Naive thymus-derived CD4-positive, alpha-beta T cell (primary cell): ENCODE measurements at regions not wholly inside any gene's neighbourhood (a gene's known extent, or its start where the extent isn't known, plus 50 kb on each side); places are given as distances from the start of the nearest gene placed in this dataset.

Experiments used
- ATAC-seq: fragments of 150-1000 bp; cut with Tn5 transposase; 2 replicates; pipeline ENCODE4 v1.10.0; 2021; ENCODE audit warnings: mild to moderate bottlenecking, moderate library complexity
- CTCF ChIA-PET: fragments of 350-600 bp; sonication (Branson Sonifier 250); formaldehyde crosslinking; loops from one replicate; lab custom pipeline; 2021; ENCODE audit warnings: antibody characterized with exemption; lab: Charles Lee
- POLR2A ChIA-PET: fragments of 350-600 bp; sonication (Branson Sonifier 250); formaldehyde crosslinking; loops from one replicate; lab custom pipeline; 2021; ENCODE audit warnings: antibody characterized with exemption, inconsistent platforms; lab: Charles Lee
- DNase-seq, 9 donors: peaks; one replicate each; pipeline versions ENCODE4 v3.0.0 to v3.0.0-alpha.2; 2020 to 2022; ENCODE audit warnings: mixed read lengths in 1 of 9
- H3K27ac ChIP-seq: one replicate; pipeline ENCODE4 v1.7.0; 2013; ENCODE audit warnings: mild to moderate bottlenecking, low read depth, low read length, moderate library complexity
- H3K27me3 ChIP-seq, 2 donors: one replicate each; pipeline ENCODE4 v1.7.0; 2013; ENCODE audit warnings: low read length in 2 of 2, mild to moderate bottlenecking in 2 of 2, moderate library complexity in 2 of 2; ENCODE audit not compliant: control insufficient read depth in 2 of 2, insufficient read depth in 2 of 2
- H3K36me3 ChIP-seq, 3 experiments: 1 replicate in 2 of 3; 2 replicates in 1 of 3; pipeline ENCODE4 v1.7.0; 2013; ENCODE audit warnings: low read length in 3 of 3, mild to moderate bottlenecking in 3 of 3, moderate library complexity in 1 of 3; ENCODE audit not compliant: insufficient read depth in 3 of 3, control insufficient read depth in 2 of 3
- H3K4me1 ChIP-seq, 2 donors: one replicate each; pipeline ENCODE4 v1.7.0; 2013; ENCODE audit warnings: low read length in 2 of 2, mild to moderate bottlenecking in 2 of 2, moderate library complexity in 1 of 2; ENCODE audit not compliant: control insufficient read depth in 2 of 2, insufficient read depth in 2 of 2
- H3K4me3 ChIP-seq: 2 replicates; pipeline ENCODE4 v1.7.0; 2013; ENCODE audit warnings: mild to moderate bottlenecking, low read length
- H3K9me3 ChIP-seq, 3 experiments: 1 replicate in 2 of 3; 2 replicates in 1 of 3; pipeline ENCODE4 v1.7.0; 2013; ENCODE audit warnings: low read length in 3 of 3; ENCODE audit not compliant: control insufficient read depth in 2 of 3
- H3K27ac Mint-ChIP-seq, 9 donors: one replicate each; pipeline ENCODE4 v1.8.0; 2020 to 2022; ENCODE audit warnings: mixed read lengths in 9 of 9, mild to moderate bottlenecking in 8 of 9, moderate library complexity in 5 of 9, inconsistent platforms in 2 of 9
- H3K27me3 Mint-ChIP-seq, 5 donors: one replicate each; pipeline ENCODE4 v1.8.0; 2021 to 2022; ENCODE audit warnings: mixed read lengths in 5 of 5, mild to moderate bottlenecking in 1 of 5
- H3K36me3 Mint-ChIP-seq, 5 donors: one replicate each; pipeline ENCODE4 v1.8.0; 2020 to 2022; ENCODE audit warnings: mixed read lengths in 5 of 5, mild to moderate bottlenecking in 3 of 5, inconsistent platforms in 1 of 5
- H3K4me1 Mint-ChIP-seq, 7 donors: one replicate each; pipeline ENCODE4 v1.8.0; 2020 to 2022; ENCODE audit warnings: mixed read lengths in 7 of 7, mild to moderate bottlenecking in 3 of 7, inconsistent platforms in 1 of 7
- H3K4me3 Mint-ChIP-seq, 10 donors: one replicate each; pipeline ENCODE4 v1.8.0; 2020 to 2022; ENCODE audit warnings: mild to moderate bottlenecking in 10 of 10, mixed read lengths in 10 of 10, moderate library complexity in 6 of 10, inconsistent platforms in 2 of 10
- H3K9me3 Mint-ChIP-seq, 11 donors: one replicate each; pipeline ENCODE4 v1.8.0; 2020 to 2022; ENCODE audit warnings: mixed read lengths in 11 of 11, mild to moderate bottlenecking in 4 of 11, inconsistent platforms in 1 of 11, moderate library complexity in 1 of 11
- intact Hi-C, 2 donors: fragments of 100-400 bp; cut with micrococcal nuclease; formaldehyde crosslinking; loops; one replicate each; pipeline ENCODE4 v1.15.1; 2023

GRCh38 chr5:178793696-178794095, 63.2 kb upstream of the ZNF354A start:
- no peaks in the 10 kb centered on the region for H3K9me3 ChIP-seq
- CTCF ChIA-PET = no interaction called here
- no peaks in the 10 kb centered on the region for H3K27me3 ChIP-seq
- H3K36me3 ChIP-seq = no peaks in the 10 kb centered on the region
- peaks cover 0 to 5% (median 0%) of the 10 kb centered on the region in 7 donors for H3K4me1 Mint-ChIP-seq
- H3K4me3 ChIP-seq = no peak overlapping the region
- H3K36me3 Mint-ChIP-seq = no peaks in the 10 kb centered on the region
- intact Hi-C loops = loop anchor here in 1 of 2 donors (10.0 kb wide), 1 partner anchor 701 kb away; no protein-coding TSS in a partner anchor
- peaks cover 0 to 10% (median 5%) of the 10 kb centered on the region in 5 donors for H3K27me3 Mint-ChIP-seq
- no peak overlapping the region for H3K27ac ChIP-seq
- no peaks in the 10 kb centered on the region for H3K4me1 ChIP-seq
- H3K9me3 Mint-ChIP-seq = peaks cover 0 to 9% (median 0%) of the 10 kb centered on the region in 11 donors
- no peak overlapping the region for H3K4me3 Mint-ChIP-seq
- no peak overlapping the region for H3K27ac Mint-ChIP-seq
- POLR2A ChIA-PET = no interaction called here
- ATAC-seq = no peak
- DNase-seq = no peak

- ChIA-PET CTCF (no interaction called here), POLR2A (no interaction called here)
- no peaks in the 10 kb centered on the region for H3K9me3 ChIP-seq
- DNase-seq (peak in 1 of 9 donors; percentile 23), ATAC-seq (no peak)
- no peak overlapping the region for H3K4me3 ChIP-seq
- no peak overlapping the region for H3K27ac ChIP-seq
- H3K36me3 ChIP-seq = no peaks in the 10 kb centered on the region
- H3K27ac Mint-ChIP-seq = no peak overlapping the region
- peaks cover 0 to 10% (median 5%) of the 10 kb centered on the region in 5 donors for H3K27me3 Mint-ChIP-seq
- H3K4me3 Mint-ChIP-seq = no peak overlapping the region
- no peaks in the 10 kb centered on the region for H3K36me3 Mint-ChIP-seq
- H3K4me1 Mint-ChIP-seq = peaks cover 0 to 5% (median 0%) of the 10 kb centered on the region in 7 donors
- intact Hi-C loops = loop anchor here in 1 of 2 donors (10.0 kb wide), 1 partner anchor 702 kb away; no protein-coding TSS in a partner anchor
- H3K27me3 ChIP-seq = no peaks in the 10 kb centered on the region
- H3K9me3 Mint-ChIP-seq = peaks cover 0 to 9% (median 0%) of the 10 kb centered on the region in 11 donors
- H3K4me1 ChIP-seq = no peaks in the 10 kb centered on the region
These were observed 62.7 kb upstream of the ZNF354A start for GRCh38 chr5:178793151-178793550.

GRCh38 chr5:178791976-178792375, 61.5 kb upstream of the ZNF354A start:
- H3K36me3 Mint-ChIP-seq = no peaks in the 10 kb centered on the region
- ChIA-PET POLR2A (no interaction called here), CTCF (no interaction called here)
- Histone ChIP-seq H3K36me3 (no peaks in the 10 kb centered on the region), H3K27ac (no peak overlapping the region), H3K4me1 (no peaks in the 10 kb centered on the region), H3K4me3 (no peak overlapping the region), H3K9me3 (no peaks in the 10 kb centered on the region), H3K27me3 (no peaks in the 10 kb centered on the region)
- DNase-seq (no peak), ATAC-seq (no peak)
- H3K9me3 Mint-ChIP-seq = peaks cover 0 to 6% (median 0%) of the 10 kb centered on the region in 11 donors
- intact Hi-C loops = loop anchor here in 1 of 2 donors (10.0 kb wide), 1 partner anchor 703 kb away; no protein-coding TSS in a partner anchor
- peaks cover 0 to 9% (median 0%) of the 10 kb centered on the region in 5 donors for H3K27me3 Mint-ChIP-seq
- peaks cover 0 to 5% (median 0%) of the 10 kb centered on the region in 7 donors for H3K4me1 Mint-ChIP-seq
- no peak overlapping the region for H3K27ac Mint-ChIP-seq
- H3K4me3 Mint-ChIP-seq = no peak overlapping the region

- Histone ChIP-seq H3K9me3 (no peaks in the 10 kb centered on the region), H3K4me3 (no peak overlapping the region), H3K27ac (no peak overlapping the region), H3K27me3 (no peaks in the 10 kb centered on the region), H3K36me3 (no peaks in the 10 kb centered on the region), H3K4me1 (no peaks in the 10 kb centered on the region)
- intact Hi-C loops = loop anchor here in 1 of 2 donors (10.0 kb wide), 1 partner anchor 704 kb away; no protein-coding TSS in a partner anchor
- no peak overlapping the region for H3K27ac Mint-ChIP-seq
- no peak for DNase-seq
- peaks cover 0 to 6% (median 0%) of the 10 kb centered on the region in 11 donors for H3K9me3 Mint-ChIP-seq
- no peaks in the 10 kb centered on the region for H3K36me3 Mint-ChIP-seq
- peaks cover 0 to 5% (median 0%) of the 10 kb centered on the region in 7 donors for H3K4me1 Mint-ChIP-seq
- no peak overlapping the region for H3K4me3 Mint-ChIP-seq
- H3K27me3 Mint-ChIP-seq = peaks cover 0 to 9% (median 0%) of the 10 kb centered on the region in 5 donors
- peak; percentile 48 for ATAC-seq
- ChIA-PET POLR2A (no interaction called here), CTCF (no interaction called here)
These were observed 59.9 kb upstream of the ZNF354A start for GRCh38 chr5:178790371-178790770.

GRCh38 chr5:178788381-178789085, 58.1 kb upstream of the ZNF354A start:
- Mint-ChIP-seq H3K4me1 (peaks cover 0 to 5% (median 0%) of the 10 kb centered on the region in 7 donors), H3K36me3 (no peaks in the 10 kb centered on the region), H3K9me3 (peaks cover 0 to 6% (median 0%) of the 10 kb centered on the region in 11 donors), H3K27me3 (peaks cover 0 to 9% (median under 1%) of the 10 kb centered on the region in 5 donors), H3K4me3 (no peak overlapping the region), H3K27ac (no peak overlapping the region)
- no peaks in the 10 kb centered on the region for H3K36me3 ChIP-seq
- intact Hi-C loops = no loop called here
- DNase-seq (no peak), ATAC-seq (no peak)
- CTCF ChIA-PET = interaction anchor here (0.6 kb wide), 1 partner anchor 55 kb away, joined by 3 read pairs; no protein-coding TSS in a partner anchor
- no peak overlapping the region for H3K4me3 ChIP-seq
- H3K4me1 ChIP-seq = no peaks in the 10 kb centered on the region
- no peaks in the 10 kb centered on the region for H3K9me3 ChIP-seq
- POLR2A ChIA-PET = no interaction called here
- no peaks in the 10 kb centered on the region for H3K27me3 ChIP-seq
- no peak overlapping the region for H3K27ac ChIP-seq

GRCh38 chr5:178787889-178788288, 57.4 kb upstream of the ZNF354A start:
- Mint-ChIP-seq H3K27ac (no peak overlapping the region), H3K9me3 (peaks cover 0 to 6% (median 0%) of the 10 kb centered on the region in 11 donors), H3K36me3 (no peaks in the 10 kb centered on the region), H3K4me3 (no peak overlapping the region), H3K4me1 (peaks cover 0 to 5% (median 0%) of the 10 kb centered on the region in 7 donors), H3K27me3 (peaks cover 0 to 9% (median 5%) of the 10 kb centered on the region in 5 donors)
- intact Hi-C loops = no loop called here
- CTCF ChIA-PET = interaction anchor here (0.6 kb wide), 1 partner anchor 1450 kb away, joined by 3 read pairs; no protein-coding TSS in a partner anchor
- H3K27me3 ChIP-seq = no peaks in the 10 kb centered on the region
- no peak overlapping the region for H3K27ac ChIP-seq
- H3K36me3 ChIP-seq = no peaks in the 10 kb centered on the region
- ATAC-seq (no peak), DNase-seq (no peak)
- POLR2A ChIA-PET = no interaction called here
- no peak overlapping the region for H3K4me3 ChIP-seq
- no peaks in the 10 kb centered on the region for H3K9me3 ChIP-seq
- H3K4me1 ChIP-seq = no peaks in the 10 kb centered on the region
